ENCODE measurements at regions not wholly inside any gene's neighbourhood (a gene's known extent, or its start where the extent isn't known, plus 50 kb on each side); places are given as distances from the start of the nearest gene placed in this dataset.

DNA sequence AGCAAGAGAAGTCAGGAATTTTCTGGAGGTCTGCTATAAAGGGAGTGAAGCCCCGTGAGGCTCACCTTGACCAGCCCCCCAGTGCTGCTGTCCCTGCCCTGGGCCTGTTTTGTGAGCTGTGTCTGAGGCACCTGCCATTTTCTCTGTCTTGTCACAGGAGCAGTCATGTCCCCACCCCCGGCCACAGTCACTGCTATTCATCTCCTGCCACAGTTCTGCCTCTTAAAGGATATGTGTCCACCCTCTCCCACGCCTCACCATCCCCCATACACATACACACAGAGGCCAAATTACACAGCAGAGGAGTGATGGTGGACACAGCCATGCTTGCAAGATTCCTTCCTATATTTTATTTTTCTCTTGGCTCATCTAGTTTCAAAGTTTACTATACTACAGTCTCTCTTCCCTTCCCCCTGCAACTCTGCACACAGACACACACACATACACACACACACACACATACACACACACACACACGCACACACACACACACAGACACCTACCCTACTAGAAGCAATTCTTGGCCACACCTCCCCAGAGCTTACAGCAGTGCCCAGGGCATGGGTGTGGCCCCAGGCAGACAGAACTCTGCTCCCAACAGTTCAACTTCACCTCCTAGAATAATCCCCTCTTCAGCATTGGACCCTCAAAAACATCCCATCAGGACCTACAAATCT, 68.7 kb upstream of the TAB2 start:
- ATAC-seq (ENCODE audit: insufficient number of reproducible peaks, low FRiP score, low read depth) = no peak
- TF ChIP-seq, protein P1, sequence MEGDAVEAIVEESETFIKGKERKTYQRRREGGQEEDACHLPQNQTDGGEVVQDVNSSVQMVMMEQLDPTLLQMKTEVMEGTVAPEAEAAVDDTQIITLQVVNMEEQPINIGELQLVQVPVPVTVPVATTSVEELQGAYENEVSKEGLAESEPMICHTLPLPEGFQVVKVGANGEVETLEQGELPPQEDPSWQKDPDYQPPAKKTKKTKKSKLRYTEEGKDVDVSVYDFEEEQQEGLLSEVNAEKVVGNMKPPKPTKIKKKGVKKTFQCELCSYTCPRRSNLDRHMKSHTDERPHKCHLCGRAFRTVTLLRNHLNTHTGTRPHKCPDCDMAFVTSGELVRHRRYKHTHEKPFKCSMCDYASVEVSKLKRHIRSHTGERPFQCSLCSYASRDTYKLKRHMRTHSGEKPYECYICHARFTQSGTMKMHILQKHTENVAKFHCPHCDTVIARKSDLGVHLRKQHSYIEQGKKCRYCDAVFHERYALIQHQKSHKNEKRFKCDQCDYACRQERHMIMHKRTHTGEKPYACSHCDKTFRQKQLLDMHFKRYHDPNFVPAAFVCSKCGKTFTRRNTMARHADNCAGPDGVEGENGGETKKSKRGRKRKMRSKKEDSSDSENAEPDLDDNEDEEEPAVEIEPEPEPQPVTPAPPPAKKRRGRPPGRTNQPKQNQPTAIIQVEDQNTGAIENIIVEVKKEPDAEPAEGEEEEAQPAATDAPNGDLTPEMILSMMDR (IDR thresholded peaks at IDR 0.05) = no peak
- H3K9me3 ChIP-seq = no peaks in the 10 kb centered on the region

GRCh38 chr6:149249370-149250357, 67.8 kb upstream of the TAB2 start:
- no peak for DNase-seq (ENCODE audit: low spot score)
- no peak overlapping the region for H3K4me3 ChIP-seq
- TF ChIP-seq, protein P1 (IDR thresholded peaks at IDR 0.05) = no peak
- no peaks in the 10 kb centered on the region for H3K27me3 ChIP-seq (replicated peaks; ENCODE audit: insufficient read depth)
- H3K27ac ChIP-seq = no peak overlapping the region
- H3K36me3 ChIP-seq = no peaks in the 10 kb centered on the region
- no peaks in the 10 kb centered on the region for H3K9me3 ChIP-seq
- H3K4me1 ChIP-seq (ENCODE audit: control insufficient read depth in 1 of 2, low read depth in 2 of 2) = no peaks in the 10 kb centered on the region
- no peak for ATAC-seq (ENCODE audit: insufficient number of reproducible peaks, low FRiP score, low read depth)

More for the DNA sequence above, 68.7 kb upstream of the TAB2 start:
- Histone ChIP-seq H3K27ac (no peak overlapping the region), H3K27me3 (replicated peaks; ENCODE audit: insufficient read depth) (no peaks in the 10 kb centered on the region), H3K36me3 (no peaks in the 10 kb centered on the region), H3K4me3 (no peak overlapping the region), H3K4me1 (ENCODE audit: control insufficient read depth in 1 of 2, low read depth in 2 of 2) (no peaks in the 10 kb centered on the region)
- no peak for DNase-seq (ENCODE audit: low spot score)

- TF ChIP-seq, protein P1 (IDR thresholded peaks at IDR 0.05) = no peak
- H3K36me3 ChIP-seq = no peaks in the 10 kb centered on the region
- no peak overlapping the region for H3K4me3 ChIP-seq
- no peaks in the 10 kb centered on the region for H3K9me3 ChIP-seq
- DNase-seq (ENCODE audit: low spot score) = no peak
- ATAC-seq (ENCODE audit: insufficient number of reproducible peaks, low FRiP score, low read depth) = no peak
- no peak overlapping the region for H3K27ac ChIP-seq
- no peaks in the 10 kb centered on the region for H3K27me3 ChIP-seq (replicated peaks; ENCODE audit: insufficient read depth)
- H3K4me1 ChIP-seq (ENCODE audit: control insufficient read depth in 1 of 2, low read depth in 2 of 2) = no peaks in the 10 kb centered on the region
These were observed 66.6 kb upstream of the TAB2 start for GRCh38 chr6:149250951-149251350.

GRCh38 chr6:149252622-149253021, 64.9 kb upstream of the TAB2 start:
- no peaks in the 10 kb centered on the region for H3K36me3 ChIP-seq
- no peak for DNase-seq (ENCODE audit: low spot score)
- no peak overlapping the region for H3K4me3 ChIP-seq
- no peaks in the 10 kb centered on the region for H3K9me3 ChIP-seq
- no peaks in the 10 kb centered on the region for H3K27me3 ChIP-seq (replicated peaks; ENCODE audit: insufficient read depth)
- ATAC-seq (ENCODE audit: insufficient number of reproducible peaks, low FRiP score, low read depth) = no peak
- H3K27ac ChIP-seq = no peak overlapping the region
- TF ChIP-seq, protein P1 (IDR thresholded peaks at IDR 0.05) = no peak
- no peaks in the 10 kb centered on the region for H3K4me1 ChIP-seq (ENCODE audit: control insufficient read depth in 1 of 2, low read depth in 2 of 2)

DNA sequence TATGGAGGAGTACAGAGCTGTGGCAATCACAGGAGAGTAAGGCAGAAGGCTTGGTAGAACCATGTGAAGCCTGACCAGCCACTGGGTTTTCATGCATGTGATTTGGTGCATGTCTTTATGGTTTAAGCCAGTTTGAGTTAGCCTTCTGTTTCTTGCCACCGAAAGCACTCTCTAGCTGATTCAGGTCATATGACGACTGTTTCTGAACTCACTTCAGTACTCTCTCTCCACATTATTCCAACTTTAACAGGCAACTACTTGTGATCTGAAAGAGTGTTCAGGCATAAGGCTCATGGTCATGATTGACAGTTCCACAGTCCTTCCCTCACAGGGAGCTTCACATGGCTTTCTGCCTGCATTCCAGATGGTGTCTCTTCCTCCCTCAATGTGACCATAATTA, 63.3 kb upstream of the TAB2 start:
- DNase-seq (ENCODE audit: low spot score) = no peak
- Histone ChIP-seq H3K9me3 (no peaks in the 10 kb centered on the region), H3K4me1 (ENCODE audit: control insufficient read depth in 1 of 2, low read depth in 2 of 2) (no peaks in the 10 kb centered on the region), H3K4me3 (no peak overlapping the region), H3K27me3 (replicated peaks; ENCODE audit: insufficient read depth) (no peaks in the 10 kb centered on the region), H3K27ac (no peak overlapping the region), H3K36me3 (no peaks in the 10 kb centered on the region)
- ATAC-seq (ENCODE audit: insufficient number of reproducible peaks, low FRiP score, low read depth) = no peak
- TF ChIP-seq, protein P1 (IDR thresholded peaks at IDR 0.05) = no peak

Measured in thoracic aorta (tissue), 2 donors.